ENCODE measurements at regions not wholly inside any gene's neighbourhood (a gene's known extent, or its start where the extent isn't known, plus 50 kb on each side); places are given as distances from the start of the nearest gene placed in this dataset.

GRCh38 chr6:133817460-133818047 lies 71.4 kb upstream of the TCF21 start:
- Histone ChIP-seq H3K4me1 (ENCODE audit: low read depth, poor library complexity, severe bottlenecking) (no peaks in the 10 kb centered on the region), H3K9ac (no peak overlapping the region), H3K79me2 (ENCODE audit: insufficient read depth, low read depth) (no peaks in the 10 kb centered on the region), H3K27me3 (ENCODE audit: insufficient read depth, low read depth) (no peaks in the 10 kb centered on the region), H3K4me2 (no peak overlapping the region), H4K20me1 (ENCODE audit: insufficient read depth) (no peaks in the 10 kb centered on the region), H3K27ac (no peak overlapping the region), H2AFZ (ENCODE audit: low read depth) (no peak overlapping the region), H3K36me3 (ENCODE audit: insufficient read depth) (no peaks in the 10 kb centered on the region), H3K4me3 (IDR thresholded peaks at IDR 0.05; ENCODE audit: insufficient read depth, low read depth, low read length) (no peak overlapping the region)
- peak; percentile 89 for TF ChIP-seq CTCF (conservative IDR thresholded peaks at IDR 0.05; ENCODE audit: low read depth, low read length)

- no peak overlapping the region for H3K4me2 ChIP-seq
- H3K4me3 ChIP-seq (IDR thresholded peaks at IDR 0.05; ENCODE audit: insufficient read depth, low read depth, low read length), result no peak overlapping the region
- no peaks in the 10 kb centered on the region for H3K36me3 ChIP-seq (ENCODE audit: insufficient read depth)
- TF ChIP-seq CTCF (conservative IDR thresholded peaks at IDR 0.05; ENCODE audit: low read depth, low read length), result no peak
- H2AFZ ChIP-seq (ENCODE audit: low read depth), result no peak overlapping the region
- H3K27ac ChIP-seq, result no peak overlapping the region
- no peak overlapping the region for H3K9ac ChIP-seq
- no peaks in the 10 kb centered on the region for H3K4me1 ChIP-seq (ENCODE audit: low read depth, poor library complexity, severe bottlenecking)
- H3K27me3 ChIP-seq (ENCODE audit: insufficient read depth, low read depth), result no peaks in the 10 kb centered on the region
- no peaks in the 10 kb centered on the region for H3K79me2 ChIP-seq (ENCODE audit: insufficient read depth, low read depth)
- H4K20me1 ChIP-seq (ENCODE audit: insufficient read depth), result no peaks in the 10 kb centered on the region
These were observed 70.6 kb upstream of the TCF21 start for GRCh38 chr6:133818320-133818719.

GRCh38 chr6:133820208-133820607 lies 68.7 kb upstream of the TCF21 start:
- Histone ChIP-seq H4K20me1 (ENCODE audit: insufficient read depth) (no peaks in the 10 kb centered on the region), H3K4me1 (ENCODE audit: low read depth, poor library complexity, severe bottlenecking) (no peaks in the 10 kb centered on the region), H3K4me3 (IDR thresholded peaks at IDR 0.05; ENCODE audit: insufficient read depth, low read depth, low read length) (no peak overlapping the region), H3K36me3 (ENCODE audit: insufficient read depth) (no peaks in the 10 kb centered on the region), H2AFZ (ENCODE audit: low read depth) (no peak overlapping the region), H3K27me3 (ENCODE audit: insufficient read depth, low read depth) (no peaks in the 10 kb centered on the region), H3K79me2 (ENCODE audit: insufficient read depth, low read depth) (no peaks in the 10 kb centered on the region), H3K9ac (no peak overlapping the region), H3K4me2 (no peak overlapping the region), H3K27ac (no peak overlapping the region)
- no peak for TF ChIP-seq CTCF (conservative IDR thresholded peaks at IDR 0.05; ENCODE audit: low read depth, low read length)

GRCh38 chr6:133827766-133828165 lies 61.1 kb upstream of the TCF21 start:
- Histone ChIP-seq H3K4me2 (no peak overlapping the region), H3K4me3 (IDR thresholded peaks at IDR 0.05; ENCODE audit: insufficient read depth, low read depth, low read length) (no peak overlapping the region), H3K4me1 (ENCODE audit: low read depth, poor library complexity, severe bottlenecking) (no peaks in the 10 kb centered on the region), H3K9ac (no peak overlapping the region), H3K27ac (no peak overlapping the region), H2AFZ (ENCODE audit: low read depth) (no peak overlapping the region), H4K20me1 (ENCODE audit: insufficient read depth) (no peaks in the 10 kb centered on the region), H3K79me2 (ENCODE audit: insufficient read depth, low read depth) (no peaks in the 10 kb centered on the region), H3K36me3 (ENCODE audit: insufficient read depth) (no peaks in the 10 kb centered on the region; the same call in 1 of the 2 replicates), H3K27me3 (ENCODE audit: insufficient read depth, low read depth) (no peaks in the 10 kb centered on the region)
- TF ChIP-seq CTCF (conservative IDR thresholded peaks at IDR 0.05; ENCODE audit: low read depth, low read length), result no peak
